Hepatocyte (in vitro differentiated cells): ENCODE measurements at regions not wholly inside any gene's neighbourhood (a gene's known extent, or its start where the extent isn't known, plus 50 kb on each side); places are given as distances from the start of the nearest gene placed in this dataset.

Experiments
- EZH2 ChIP-seq: fragments of 200-600 bp; sonication (generic); IDR thresholded peaks from 2 replicates; pipeline ENCODE4 v1.6.1; 2016; ENCODE audit warnings: antibody characterized with exemption, mild to moderate bottlenecking, borderline replicate concordance
- EZH2phosphoT487 ChIP-seq: fragments of 200-600 bp; sonication (generic); IDR thresholded peaks from one replicate; pipeline ENCODE4 v1.6.1; 2018; ENCODE audit warnings: antibody characterized with exemption, mild to moderate bottlenecking, low read depth, moderate library complexity; ENCODE audit not compliant: unreplicated experiment, severe bottlenecking
- TF ChIP-seq, protein P1 (sequence below): fragments of 200-600 bp; sonication (generic); IDR thresholded peaks from 2 replicates; pipeline ENCODE4 v1.5.1; 2016; ENCODE audit warnings: antibody characterized with exemption, mild to moderate bottlenecking; ENCODE audit not compliant: poor library complexity

DNA sequence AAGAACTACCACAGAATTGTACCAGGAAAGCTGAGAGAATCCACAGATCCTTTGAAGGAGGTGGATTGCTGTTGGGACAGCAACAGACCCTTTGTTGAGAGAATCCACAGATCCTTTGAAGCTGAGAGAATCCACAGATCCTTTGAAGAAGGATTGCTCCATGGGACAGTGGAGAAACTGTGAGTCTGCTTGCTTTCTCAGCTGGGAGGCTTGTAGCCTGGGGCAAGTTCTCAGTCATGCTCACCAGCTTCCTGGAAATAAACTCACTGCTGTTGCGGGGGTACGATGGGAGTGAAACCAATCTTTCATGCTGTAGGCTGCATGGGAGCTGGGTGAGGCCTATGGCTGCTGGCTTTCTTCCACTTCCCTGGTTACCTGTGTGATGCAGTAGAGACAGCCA lies 106.3 kb downstream of the C7orf25 start:
- TF ChIP-seq, protein P1, sequence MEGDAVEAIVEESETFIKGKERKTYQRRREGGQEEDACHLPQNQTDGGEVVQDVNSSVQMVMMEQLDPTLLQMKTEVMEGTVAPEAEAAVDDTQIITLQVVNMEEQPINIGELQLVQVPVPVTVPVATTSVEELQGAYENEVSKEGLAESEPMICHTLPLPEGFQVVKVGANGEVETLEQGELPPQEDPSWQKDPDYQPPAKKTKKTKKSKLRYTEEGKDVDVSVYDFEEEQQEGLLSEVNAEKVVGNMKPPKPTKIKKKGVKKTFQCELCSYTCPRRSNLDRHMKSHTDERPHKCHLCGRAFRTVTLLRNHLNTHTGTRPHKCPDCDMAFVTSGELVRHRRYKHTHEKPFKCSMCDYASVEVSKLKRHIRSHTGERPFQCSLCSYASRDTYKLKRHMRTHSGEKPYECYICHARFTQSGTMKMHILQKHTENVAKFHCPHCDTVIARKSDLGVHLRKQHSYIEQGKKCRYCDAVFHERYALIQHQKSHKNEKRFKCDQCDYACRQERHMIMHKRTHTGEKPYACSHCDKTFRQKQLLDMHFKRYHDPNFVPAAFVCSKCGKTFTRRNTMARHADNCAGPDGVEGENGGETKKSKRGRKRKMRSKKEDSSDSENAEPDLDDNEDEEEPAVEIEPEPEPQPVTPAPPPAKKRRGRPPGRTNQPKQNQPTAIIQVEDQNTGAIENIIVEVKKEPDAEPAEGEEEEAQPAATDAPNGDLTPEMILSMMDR = no peak
- TF ChIP-seq EZH2 = no peak
- TF ChIP-seq EZH2phosphoT487 = no peak
